Liver (tissue), 8 donors: ENCODE measurements at regions not wholly inside any gene's neighbourhood (a gene's known extent, or its start where the extent isn't known, plus 50 kb on each side); places are given as distances from the start of the nearest gene placed in this dataset.

Source experiments
- DNase-seq: peaks from one replicate; pipeline ENCODE4 v3.0.0-alpha.2; 2017; ENCODE audit warnings: low spot score
- H3K27ac ChIP-seq, 2 donors: one replicate each; pipeline ENCODE4 v1.7.0; 2013; ENCODE audit warnings: inconsistent platforms in 2 of 2, low read length in 2 of 2, control low read depth in 1 of 2, low read depth in 1 of 2, mild to moderate bottlenecking in 1 of 2
- H3K27me3 ChIP-seq, 4 donors: one replicate each; pipeline versions ENCODE4 v1.6.1 to v1.7.0; 2013; ENCODE audit warnings: low read length in 3 of 4, inconsistent platforms in 1 of 4, mild to moderate bottlenecking in 1 of 4, moderate library complexity in 1 of 4; ENCODE audit not compliant: control insufficient read depth in 4 of 4, insufficient read depth in 4 of 4
- H3K36me3 ChIP-seq, 4 donors: one replicate each; pipeline versions ENCODE4 v1.6.1 to v1.7.0; 2013; ENCODE audit warnings: low read length in 3 of 4, mild to moderate bottlenecking in 3 of 4, low read depth in 1 of 4, moderate library complexity in 1 of 4; ENCODE audit not compliant: control insufficient read depth in 4 of 4, insufficient read depth in 3 of 4
- H3K4me1 ChIP-seq, 4 donors: one replicate each; pipeline versions ENCODE4 v1.6.1 to v1.7.0; 2013; ENCODE audit warnings: low read length in 3 of 4, mild to moderate bottlenecking in 3 of 4, moderate library complexity in 1 of 4; ENCODE audit not compliant: control insufficient read depth in 4 of 4, insufficient read depth in 4 of 4
- H3K4me3 ChIP-seq, 3 donors: one replicate each; pipeline versions ENCODE4 v1.6.1 to v1.7.0; 2013; ENCODE audit warnings: low read length in 3 of 3, control low read depth in 1 of 3, low read depth in 1 of 3, mild to moderate bottlenecking in 1 of 3
- H3K9ac ChIP-seq, 2 donors: one replicate each; pipeline ENCODE4 v1.7.0; 2013; ENCODE audit warnings: low read length in 2 of 2, mild to moderate bottlenecking in 2 of 2, moderate library complexity in 2 of 2, control low read depth in 1 of 2, low read depth in 1 of 2
- H3K9me3 ChIP-seq, 4 donors: one replicate each; pipeline versions ENCODE4 v1.6.1 to v1.7.0; 2013; ENCODE audit warnings: low read length in 3 of 4; ENCODE audit not compliant: control insufficient read depth in 4 of 4
- CTCF ChIP-seq: fragments of 150-350 bp; IDR thresholded peaks from 2 replicates; pipeline ENCODE4 v1.5.1; 2017; ENCODE audit warnings: improper control_type of control experiment, low read depth, low read length; ENCODE audit not compliant: missing input control
- EGR1 ChIP-seq, 2 donors: IDR thresholded peaks; 2 replicates each; pipeline ENCODE4 v1.6.1; 2016 to 2018; ENCODE audit warnings: antibody characterized with exemption in 2 of 2, low read depth in 2 of 2
- FOXA1 ChIP-seq: IDR thresholded peaks from 2 replicates; pipeline ENCODE4 v1.6.1; 2016; ENCODE audit warnings: antibody characterized with exemption
- FOXA2 ChIP-seq: IDR thresholded peaks from 2 replicates; pipeline ENCODE4 v1.6.1; 2016; ENCODE audit warnings: antibody characterized with exemption
- GABPA ChIP-seq, 2 donors: IDR thresholded peaks in 1 of 2; conservative IDR thresholded peaks in 1 of 2; 2 replicates each; pipeline ENCODE4 v1.6.1; 2016; ENCODE audit warnings: antibody characterized with exemption in 2 of 2, mild to moderate bottlenecking in 1 of 2, moderate library complexity in 1 of 2
- HNF4A ChIP-seq, 2 donors: conservative IDR thresholded peaks; 2 replicates each; pipeline ENCODE4 v1.6.1; 2016; ENCODE audit warnings: antibody characterized with exemption in 2 of 2, mild to moderate bottlenecking in 2 of 2
- HNF4G ChIP-seq: IDR thresholded peaks from 2 replicates; pipeline ENCODE4 v1.6.1; 2016; ENCODE audit warnings: antibody characterized with exemption
- JUND ChIP-seq, 2 donors: IDR thresholded peaks; 2 replicates each; pipeline ENCODE4 v1.6.1; 2016; ENCODE audit warnings: antibody characterized with exemption in 2 of 2
- NR2F2 ChIP-seq: IDR thresholded peaks from 2 replicates; pipeline ENCODE4 v1.6.1; 2016; ENCODE audit warnings: antibody characterized with exemption
- RAD21 ChIP-seq, 2 donors: IDR thresholded peaks; 2 replicates each; pipeline ENCODE4 v1.6.1; 2016; ENCODE audit warnings: antibody characterized with exemption in 2 of 2, mild to moderate bottlenecking in 2 of 2
- RXRA ChIP-seq, 2 donors: IDR thresholded peaks; 2 replicates each; pipeline ENCODE4 v1.6.1; 2017 to 2018; ENCODE audit warnings: antibody characterized with exemption in 2 of 2, mild to moderate bottlenecking in 1 of 2
- SP1 ChIP-seq: IDR thresholded peaks from 2 replicates; pipeline ENCODE4 v1.6.1; 2018; ENCODE audit warnings: antibody characterized with exemption, mild to moderate bottlenecking
- TAF1 ChIP-seq: conservative IDR thresholded peaks from 2 replicates; pipeline ENCODE4 v1.6.1; 2016; ENCODE audit warnings: antibody characterized with exemption, mild to moderate bottlenecking
- YY1 ChIP-seq: IDR thresholded peaks from 2 replicates; pipeline ENCODE4 v1.6.1; 2016; ENCODE audit warnings: antibody characterized with exemption, mild to moderate bottlenecking
- WGBS: extraction: QIAGEN DNeasy Blood & Tissue Kit; methylation state at CpG from one replicate; pipeline ENCODE4 v1.1.7; 2013; 5-methylcytosine and 5-hydroxymethylcytosine counted together
- TF ChIP-seq, protein P1 (sequence below): IDR thresholded peaks from 2 replicates; pipeline ENCODE4 v1.6.1; 2016; ENCODE audit warnings: antibody characterized with exemption, mild to moderate bottlenecking
- TF ChIP-seq, protein P2 (sequence below): IDR thresholded peaks from 2 replicates; pipeline ENCODE4 v1.6.1; 2016; ENCODE audit warnings: antibody characterized with exemption
- TF ChIP-seq, protein P3 (sequence below): IDR thresholded peaks from 2 replicates; pipeline ENCODE4 v1.6.1; 2016; ENCODE audit warnings: antibody characterized with exemption
- TF ChIP-seq, protein P4 (sequence below): IDR thresholded peaks from 2 replicates; pipeline ENCODE4 v1.6.1; 2016; ENCODE audit warnings: antibody characterized with exemption
- donor health status: healthy.
- donor health status: healthy.
- donor health status: healthy.
- donor health status: healthy.
- donor health status: healthy.

- no peak overlapping the region for H3K27ac ChIP-seq
- H3K9ac ChIP-seq = no peak overlapping the region
- TF ChIP-seq NR2F2 (no peak), SP1 (no peak), HNF4A (conservative IDR thresholded peaks at IDR 0.05) (no peak), FOXA1 (no peak), EGR1 (IDR thresholded peaks at IDR 0.05; ENCODE audit: low read depth in 2 of 2) (no peak), YY1 (no peak), HNF4G (no peak), TAF1 (no peak), RAD21 (IDR thresholded peaks at IDR 0.05) (no peak), JUND (IDR thresholded peaks at IDR 0.05) (no peak), GABPA (IDR thresholded peaks at IDR 0.05 in 1 of 2, conservative IDR thresholded peaks at IDR 0.05 in 1 of 2) (no peak), CTCF (no peak), RXRA (IDR thresholded peaks at IDR 0.05) (no peak), FOXA2 (no peak)
- TF ChIP-seq, protein P1, sequence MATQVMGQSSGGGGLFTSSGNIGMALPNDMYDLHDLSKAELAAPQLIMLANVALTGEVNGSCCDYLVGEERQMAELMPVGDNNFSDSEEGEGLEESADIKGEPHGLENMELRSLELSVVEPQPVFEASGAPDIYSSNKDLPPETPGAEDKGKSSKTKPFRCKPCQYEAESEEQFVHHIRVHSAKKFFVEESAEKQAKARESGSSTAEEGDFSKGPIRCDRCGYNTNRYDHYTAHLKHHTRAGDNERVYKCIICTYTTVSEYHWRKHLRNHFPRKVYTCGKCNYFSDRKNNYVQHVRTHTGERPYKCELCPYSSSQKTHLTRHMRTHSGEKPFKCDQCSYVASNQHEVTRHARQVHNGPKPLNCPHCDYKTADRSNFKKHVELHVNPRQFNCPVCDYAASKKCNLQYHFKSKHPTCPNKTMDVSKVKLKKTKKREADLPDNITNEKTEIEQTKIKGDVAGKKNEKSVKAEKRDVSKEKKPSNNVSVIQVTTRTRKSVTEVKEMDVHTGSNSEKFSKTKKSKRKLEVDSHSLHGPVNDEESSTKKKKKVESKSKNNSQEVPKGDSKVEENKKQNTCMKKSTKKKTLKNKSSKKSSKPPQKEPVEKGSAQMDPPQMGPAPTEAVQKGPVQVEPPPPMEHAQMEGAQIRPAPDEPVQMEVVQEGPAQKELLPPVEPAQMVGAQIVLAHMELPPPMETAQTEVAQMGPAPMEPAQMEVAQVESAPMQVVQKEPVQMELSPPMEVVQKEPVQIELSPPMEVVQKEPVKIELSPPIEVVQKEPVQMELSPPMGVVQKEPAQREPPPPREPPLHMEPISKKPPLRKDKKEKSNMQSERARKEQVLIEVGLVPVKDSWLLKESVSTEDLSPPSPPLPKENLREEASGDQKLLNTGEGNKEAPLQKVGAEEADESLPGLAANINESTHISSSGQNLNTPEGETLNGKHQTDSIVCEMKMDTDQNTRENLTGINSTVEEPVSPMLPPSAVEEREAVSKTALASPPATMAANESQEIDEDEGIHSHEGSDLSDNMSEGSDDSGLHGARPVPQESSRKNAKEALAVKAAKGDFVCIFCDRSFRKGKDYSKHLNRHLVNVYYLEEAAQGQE = no peak
- TF ChIP-seq, protein P2, sequence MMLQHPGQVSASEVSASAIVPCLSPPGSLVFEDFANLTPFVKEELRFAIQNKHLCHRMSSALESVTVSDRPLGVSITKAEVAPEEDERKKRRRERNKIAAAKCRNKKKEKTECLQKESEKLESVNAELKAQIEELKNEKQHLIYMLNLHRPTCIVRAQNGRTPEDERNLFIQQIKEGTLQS = no peak
- TF ChIP-seq, protein P3, sequence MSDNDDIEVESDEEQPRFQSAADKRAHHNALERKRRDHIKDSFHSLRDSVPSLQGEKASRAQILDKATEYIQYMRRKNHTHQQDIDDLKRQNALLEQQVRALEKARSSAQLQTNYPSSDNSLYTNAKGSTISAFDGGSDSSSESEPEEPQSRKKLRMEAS = no peak
- TF ChIP-seq, protein P4, sequence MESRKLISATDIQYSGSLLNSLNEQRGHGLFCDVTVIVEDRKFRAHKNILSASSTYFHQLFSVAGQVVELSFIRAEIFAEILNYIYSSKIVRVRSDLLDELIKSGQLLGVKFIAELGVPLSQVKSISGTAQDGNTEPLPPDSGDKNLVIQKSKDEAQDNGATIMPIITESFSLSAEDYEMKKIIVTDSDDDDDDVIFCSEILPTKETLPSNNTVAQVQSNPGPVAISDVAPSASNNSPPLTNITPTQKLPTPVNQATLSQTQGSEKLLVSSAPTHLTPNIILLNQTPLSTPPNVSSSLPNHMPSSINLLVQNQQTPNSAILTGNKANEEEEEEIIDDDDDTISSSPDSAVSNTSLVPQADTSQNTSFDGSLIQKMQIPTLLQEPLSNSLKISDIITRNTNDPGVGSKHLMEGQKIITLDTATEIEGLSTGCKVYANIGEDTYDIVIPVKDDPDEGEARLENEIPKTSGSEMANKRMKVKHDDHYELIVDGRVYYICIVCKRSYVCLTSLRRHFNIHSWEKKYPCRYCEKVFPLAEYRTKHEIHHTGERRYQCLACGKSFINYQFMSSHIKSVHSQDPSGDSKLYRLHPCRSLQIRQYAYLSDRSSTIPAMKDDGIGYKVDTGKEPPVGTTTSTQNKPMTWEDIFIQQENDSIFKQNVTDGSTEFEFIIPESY = no peak
- H3K9me3 ChIP-seq = no peaks in the 10 kb centered on the region
- H3K27me3 ChIP-seq = no peaks in the 10 kb centered on the region
- H3K36me3 ChIP-seq = no peaks in the 10 kb centered on the region
- no peak for DNase-seq
- H3K4me1 ChIP-seq = no peaks in the 10 kb centered on the region
- no peak overlapping the region for H3K4me3 ChIP-seq
- WGBS = 93% methylated on average over 4 of the region's 4 CpGs
Measured at GRCh38 chr12:74899031-74899829, 310.4 kb downstream of the KCNC2 start.
